OCI-LY7 (cell line): ENCODE measurements at regions not wholly inside any gene's neighbourhood (a gene's known extent, or its start where the extent isn't known, plus 50 kb on each side); places are given as distances from the start of the nearest gene placed in this dataset.
"Not testable (repeated sequence)": the region's sequence is repeated elsewhere in the genome, so short reads cannot be mapped to it uniquely, and the experiment has no call there.

Source experiments
- BruUV-seq: library from RNA; stranded (reverse); fragments of 400-500 nt; replicated peaks from 2 replicates; lab custom pipeline; 2021; lab: Mats Ljungman, UMichigan
- CTCF ChIA-PET: fragments of 300-600 bp; sonication (Branson Sonifier 250); formaldehyde crosslinking; loops from one replicate; lab custom pipeline; 2022; ENCODE audit warnings: antibody characterized with exemption; ENCODE audit not compliant: unreplicated experiment; lab: Charles Lee
- POLR2A ChIA-PET: fragments of 300-600 bp; sonication (Branson Sonifier 250); formaldehyde crosslinking; loops from one replicate; lab custom pipeline; 2022; ENCODE audit warnings: antibody characterized with exemption; lab: Charles Lee
- DNase-seq: peaks from one replicate; pipeline ENCODE4 v3.0.0-alpha.2; 2015; ENCODE audit warnings: low spot score
- H2AFZ ChIP-seq: fragments of 200-600 bp; sonication (generic), shearing (Covaris generic); 2 replicates; pipeline ENCODE4 v1.6.1; 2014; ENCODE audit warnings: mild to moderate bottlenecking, antibody characterized with exemption, low read length, moderate library complexity
- H3K27ac ChIP-seq: fragments of 200-600 bp; sonication (generic); 2 replicates; pipeline ENCODE4 v1.5.1; 2014; ENCODE audit warnings: mixed run types, low read depth, mild to moderate bottlenecking, moderate library complexity, low read length, inconsistent platforms; ENCODE audit not compliant: poor library complexity, severe bottlenecking
- H3K36me3 ChIP-seq: fragments of 200-600 bp; sonication (generic); 2 replicates; pipeline ENCODE4 v1.6.1; 2014; ENCODE audit warnings: mild to moderate bottlenecking, antibody characterized with exemption, low read length, moderate library complexity, mixed read lengths; ENCODE audit not compliant: insufficient read depth
- H3K4me1 ChIP-seq: fragments of 200-600 bp; sonication (generic); 2 replicates; pipeline ENCODE4 v1.5.1; 2014; ENCODE audit warnings: mild to moderate bottlenecking, low read length; ENCODE audit not compliant: insufficient read depth, poor library complexity, severe bottlenecking
- H3K4me2 ChIP-seq: fragments of 200-600 bp; sonication (generic); 2 replicates; pipeline ENCODE4 v1.6.1; 2014; ENCODE audit warnings: mild to moderate bottlenecking, low read length
- H3K4me3 ChIP-seq: fragments of 200-600 bp; sonication (generic); 2 replicates; pipeline ENCODE4 v1.5.1; 2014; ENCODE audit warnings: mild to moderate bottlenecking, low read depth, low read length; ENCODE audit not compliant: poor library complexity, severe bottlenecking
- H3K79me2 ChIP-seq: fragments of 200-600 bp; sonication (generic); 2 replicates; pipeline ENCODE4 v1.6.1; 2016; ENCODE audit warnings: low read depth, mild to moderate bottlenecking, low read length, moderate library complexity, mixed read lengths; ENCODE audit not compliant: insufficient read depth
- H3K9me2 ChIP-seq: fragments of 200-600 bp; sonication (generic); 2 replicates; pipeline ENCODE4 v1.6.1; 2016; ENCODE audit warnings: mild to moderate bottlenecking, low read length, mixed read lengths; ENCODE audit not compliant: insufficient read depth
- H3K9me3 ChIP-seq: fragments of 200-600 bp; sonication (generic); 2 replicates; pipeline ENCODE4 v1.6.1; 2014; ENCODE audit warnings: mild to moderate bottlenecking, mixed run types, low read length, mixed read lengths
- H4K20me1 ChIP-seq: fragments of 200-600 bp; sonication (generic); 2 replicates; pipeline ENCODE4 v1.6.1; 2014; ENCODE audit warnings: mild to moderate bottlenecking, antibody characterized with exemption, low read length, moderate library complexity, mixed read lengths; ENCODE audit not compliant: insufficient read depth
- EZH2phosphoT487 ChIP-seq: fragments of 200-600 bp; sonication (generic); IDR thresholded peaks from 2 replicates; pipeline ENCODE4 v1.6.1; 2018; ENCODE audit warnings: low read depth, borderline replicate concordance, mild to moderate bottlenecking, mixed run types, antibody characterized with exemption, low read length, moderate library complexity, mixed read lengths
- intact Hi-C: fragments of 100-400 bp; cut with micrococcal nuclease; formaldehyde crosslinking; loops from one replicate; pipeline ENCODE4 v1.10.0; 2022; ENCODE audit not compliant: unreplicated experiment
- TF ChIP-seq, protein P1 (sequence below): fragments of 200-600 bp; sonication (generic); conservative IDR thresholded peaks from 2 replicates; pipeline ENCODE4 v1.5.1; 2014; ENCODE audit warnings: mild to moderate bottlenecking, antibody characterized with exemption, low read length, moderate library complexity, mixed read lengths

DNA sequence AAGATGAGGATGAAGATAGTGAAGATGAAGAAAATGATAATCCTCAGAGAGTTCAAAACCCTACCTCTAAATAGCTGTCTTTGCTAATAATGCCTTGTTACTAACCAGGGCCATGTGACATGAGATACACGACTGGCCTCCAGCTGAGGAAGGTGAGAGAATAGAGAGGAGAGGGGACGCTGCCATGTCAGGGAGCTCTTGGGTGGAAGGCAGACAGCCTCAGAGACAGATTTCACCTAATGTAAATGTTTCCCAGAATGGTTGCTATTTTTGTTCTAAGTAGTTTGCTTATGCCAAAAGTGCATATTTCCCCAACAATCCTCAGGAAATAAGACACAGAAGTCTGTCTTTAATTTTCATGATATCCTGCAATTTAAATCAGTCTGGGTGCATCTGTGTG lies 138.4 kb downstream of the ELOVL4 start:
- no peaks in the 10 kb centered on the region for H3K36me3 ChIP-seq
- no peaks in the 10 kb centered on the region for H3K4me1 ChIP-seq
- no peak overlapping the region for H3K4me2 ChIP-seq
- no peaks in the 10 kb centered on the region for H3K9me2 ChIP-seq
- CTCF ChIA-PET, result no interaction called here
- no peak overlapping the region for H3K27ac ChIP-seq
- H3K4me3 ChIP-seq, result no peak overlapping the region
- no peaks in the 10 kb centered on the region for H3K79me2 ChIP-seq
- no peak for DNase-seq
- POLR2A ChIA-PET, result interaction anchor here (0.7 kb wide), 1 partner anchor 86 kb away, joined by 3 read pairs; no protein-coding TSS in a partner anchor
- no peaks in the 10 kb centered on the region for H3K9me3 ChIP-seq
- TF ChIP-seq EZH2phosphoT487, result no peak
- TF ChIP-seq, protein P1, sequence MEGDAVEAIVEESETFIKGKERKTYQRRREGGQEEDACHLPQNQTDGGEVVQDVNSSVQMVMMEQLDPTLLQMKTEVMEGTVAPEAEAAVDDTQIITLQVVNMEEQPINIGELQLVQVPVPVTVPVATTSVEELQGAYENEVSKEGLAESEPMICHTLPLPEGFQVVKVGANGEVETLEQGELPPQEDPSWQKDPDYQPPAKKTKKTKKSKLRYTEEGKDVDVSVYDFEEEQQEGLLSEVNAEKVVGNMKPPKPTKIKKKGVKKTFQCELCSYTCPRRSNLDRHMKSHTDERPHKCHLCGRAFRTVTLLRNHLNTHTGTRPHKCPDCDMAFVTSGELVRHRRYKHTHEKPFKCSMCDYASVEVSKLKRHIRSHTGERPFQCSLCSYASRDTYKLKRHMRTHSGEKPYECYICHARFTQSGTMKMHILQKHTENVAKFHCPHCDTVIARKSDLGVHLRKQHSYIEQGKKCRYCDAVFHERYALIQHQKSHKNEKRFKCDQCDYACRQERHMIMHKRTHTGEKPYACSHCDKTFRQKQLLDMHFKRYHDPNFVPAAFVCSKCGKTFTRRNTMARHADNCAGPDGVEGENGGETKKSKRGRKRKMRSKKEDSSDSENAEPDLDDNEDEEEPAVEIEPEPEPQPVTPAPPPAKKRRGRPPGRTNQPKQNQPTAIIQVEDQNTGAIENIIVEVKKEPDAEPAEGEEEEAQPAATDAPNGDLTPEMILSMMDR, result no peak
- no peaks in the 10 kb centered on the region for H4K20me1 ChIP-seq
- intact Hi-C loops, result no loop called here
- BruUV-seq, result no TSS peak
- no peak overlapping the region for H2AFZ ChIP-seq

DNA sequence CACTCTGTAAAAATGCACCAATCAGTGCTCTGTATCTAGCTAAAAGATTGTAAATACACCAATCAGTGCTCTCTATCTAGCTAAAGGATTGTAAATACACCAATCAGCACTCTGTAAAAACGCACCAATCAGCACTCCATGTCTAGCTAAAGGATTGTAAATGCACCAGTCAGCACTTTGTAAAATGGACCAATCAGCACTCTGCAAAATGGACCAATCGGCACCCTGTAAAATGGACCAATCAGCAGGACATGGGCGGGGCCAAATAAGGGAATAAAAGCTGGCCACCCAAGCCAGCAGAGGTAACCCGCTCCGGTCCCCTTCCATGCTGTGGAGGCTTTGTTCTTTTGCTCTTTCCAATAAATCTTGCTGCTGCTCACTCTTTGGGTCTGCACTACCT lies 140.7 kb downstream of the ELOVL4 start:
- H3K9me3 ChIP-seq, H3K4me3 ChIP-seq, H3K36me3 ChIP-seq, H3K27ac ChIP-seq, H4K20me1 ChIP-seq, BruUV-seq, H3K4me2 ChIP-seq, H2AFZ ChIP-seq, H3K4me1 ChIP-seq, H3K9me2 ChIP-seq, POLR2A ChIA-PET, intact Hi-C loops, H3K79me2 ChIP-seq, CTCF ChIA-PET, DNase-seq: not testable (repeated sequence)

DNA sequence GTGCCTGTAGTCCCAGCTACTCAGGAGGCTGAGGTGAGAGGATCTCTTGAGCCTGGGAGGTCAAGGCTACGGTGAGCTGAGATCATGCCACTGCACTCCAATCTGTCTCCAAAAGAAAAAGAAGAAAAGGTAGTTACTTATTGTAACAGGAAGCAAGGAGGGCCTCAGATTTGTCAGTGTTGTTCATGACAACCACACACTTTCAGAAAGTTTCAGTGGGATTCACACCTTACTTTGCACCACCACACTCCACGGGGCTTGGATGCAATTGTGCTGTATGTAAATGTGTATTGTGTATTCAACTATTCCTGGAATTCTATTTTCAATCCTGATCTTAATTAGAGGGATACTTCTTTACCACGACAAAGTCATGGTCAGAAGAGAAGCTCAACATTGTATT lies 142.6 kb downstream of the ELOVL4 start:
- ChIA-PET CTCF (no interaction called here), POLR2A (no interaction called here)
- H3K4me3 ChIP-seq, result no peak overlapping the region
- no peaks in the 10 kb centered on the region for H3K4me1 ChIP-seq
- no peaks in the 10 kb centered on the region for H3K79me2 ChIP-seq
- no peak for DNase-seq
- H4K20me1 ChIP-seq, result no peaks in the 10 kb centered on the region
- H3K27ac ChIP-seq, result no peak overlapping the region
- no peaks in the 10 kb centered on the region for H3K9me2 ChIP-seq
- H2AFZ ChIP-seq, result no peak overlapping the region
- TF ChIP-seq EZH2phosphoT487, result no peak
- TF ChIP-seq, protein P1, result no peak
- no peak overlapping the region for H3K4me2 ChIP-seq
- H3K36me3 ChIP-seq, result no peaks in the 10 kb centered on the region
- no peaks in the 10 kb centered on the region for H3K9me3 ChIP-seq
- intact Hi-C loops, result no loop called here
- no TSS peak for BruUV-seq
